AG09309 (cell line): ENCODE measurements at regions not wholly inside any gene's neighbourhood (a gene's known extent, or its start where the extent isn't known, plus 50 kb on each side); places are given as distances from the start of the nearest gene placed in this dataset.

Source experiments
- DNase-seq: peaks from one replicate; pipeline ENCODE4 v3.0.0-alpha.2; 2010; ENCODE audit warnings: low read depth
- H3K4me3 ChIP-seq: 2 replicates; pipeline ENCODE4 v1.5.1; 2011; ENCODE audit warnings: mild to moderate bottlenecking, low read depth, low read length, moderate library complexity; ENCODE audit not compliant: control insufficient read depth
- CTCF ChIP-seq: IDR thresholded peaks from 2 replicates; pipeline ENCODE4 v1.5.1; 2011; ENCODE audit warnings: mild to moderate bottlenecking, low read depth, low read length, inconsistent platforms; ENCODE audit not compliant: insufficient read depth, control insufficient read depth; ENCODE audit errors: missing control alignments

DNA sequence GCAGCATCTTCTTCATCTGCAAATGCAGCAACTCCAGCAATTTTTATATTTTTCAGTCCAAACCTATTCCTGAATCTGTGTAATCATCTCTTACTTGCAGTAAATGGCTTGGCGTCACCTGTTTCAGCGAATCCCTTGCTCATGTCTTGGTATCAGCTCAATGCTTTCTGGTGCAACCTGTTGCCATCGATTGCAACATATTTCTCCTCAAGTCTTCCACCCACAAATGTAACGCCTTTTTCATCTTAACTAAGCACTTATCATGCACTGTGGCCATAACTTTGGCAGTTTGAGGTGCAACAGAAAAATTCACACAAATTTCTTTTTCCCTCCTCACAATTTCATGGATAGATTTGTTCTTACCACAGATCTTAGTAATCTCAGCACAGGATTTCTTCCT, 168.3 kb downstream of the HERPUD2 start:
- no peak overlapping the region for H3K4me3 ChIP-seq
- no peak for DNase-seq
- no peak for TF ChIP-seq CTCF

- no peak for DNase-seq
- no peak overlapping the region for H3K4me3 ChIP-seq
- no peak for TF ChIP-seq CTCF
These were observed 170.7 kb downstream of the HERPUD2 start for GRCh38 chr7:35524112-35524804.

- DNase-seq = no peak
- H3K4me3 ChIP-seq = no peak overlapping the region
- no peak for TF ChIP-seq CTCF
These were observed 171.6 kb downstream of the HERPUD2 start for GRCh38 chr7:35523292-35523691.

DNA sequence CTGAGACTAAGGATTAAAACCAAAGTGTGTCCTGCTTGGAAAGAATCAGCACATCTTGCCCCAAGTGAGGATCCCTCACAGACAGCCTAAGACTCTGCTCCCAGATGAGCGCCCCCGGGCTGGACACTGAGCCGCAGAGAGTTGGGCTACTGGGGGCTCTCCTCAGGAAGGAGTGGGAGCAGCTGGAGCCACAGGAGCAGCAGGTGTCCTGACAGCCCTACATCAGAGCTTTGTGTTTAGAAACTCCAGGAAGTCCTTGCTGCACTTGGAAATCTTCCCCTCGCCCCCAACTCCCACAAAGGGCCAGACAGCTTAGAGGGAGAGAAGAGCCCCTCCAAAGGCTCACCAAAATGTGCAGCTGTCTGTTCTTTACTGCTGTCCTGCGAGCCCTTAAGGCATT, 172.2 kb downstream of the HERPUD2 start:
- TF ChIP-seq CTCF = no peak
- no peak for DNase-seq
- no peak overlapping the region for H3K4me3 ChIP-seq

GRCh38 chr7:35521941-35522340, 173.0 kb downstream of the HERPUD2 start:
- no peak for DNase-seq
- H3K4me3 ChIP-seq = no peak overlapping the region
- no peak for TF ChIP-seq CTCF

GRCh38 chr7:35520810-35521625, 173.9 kb downstream of the HERPUD2 start:
- DNase-seq = no peak
- no peak for TF ChIP-seq CTCF

More at GRCh38 chr7:35520810-35521625, 173.9 kb downstream of the HERPUD2 start:
- H3K4me3 ChIP-seq = no peak overlapping the region
